T-cell (primary cell): ENCODE measurements at regions not wholly inside any gene's neighbourhood (a gene's known extent, or its start where the extent isn't known, plus 50 kb on each side); places are given as distances from the start of the nearest gene placed in this dataset.

Source experiments
- ATAC-seq, 4 experiments: fragments of 200-7000 bp in 3 of 4; fragments of 150-1000 bp in 1 of 4; cut with Tn5 transposase; replicated peaks in 1 of 4; 1 replicate in 3 of 4; 2 replicates in 1 of 4; pipeline ENCODE4 v1.10.0; 2021; ENCODE audit warnings: moderate library complexity in 3 of 4, mild to moderate bottlenecking in 2 of 4, moderate number of reproducible peaks in 1 of 4
- CTCF ChIA-PET, 2 donors: fragments of 300-600 bp; sonication (Branson Sonifier 250); formaldehyde crosslinking; loops; one replicate each; lab custom pipeline; 2022; ENCODE audit warnings: antibody characterized with exemption in 2 of 2; lab: Charles Lee
- POLR2A ChIA-PET, 2 donors: fragments of 300-600 bp; sonication (Branson Sonifier 250); formaldehyde crosslinking; loops; one replicate each; lab custom pipeline; 2022; ENCODE audit warnings: antibody characterized with exemption in 2 of 2; lab: Charles Lee
- DNase-seq, 35 experiments: peaks; one replicate each; pipeline versions ENCODE4 v3.0.0 to v3.0.0-alpha.2; 2013 to 2023
- H3K27ac ChIP-seq: one replicate; pipeline ENCODE4 v1.5.1; 2013; ENCODE audit warnings: low read length
- H3K27me3 ChIP-seq, 2 experiments: replicated peaks in 1 of 2; 1 replicate in 1 of 2; 2 replicates in 1 of 2; pipeline versions ENCODE4 v1.6.1 to v1.7.0; 2013; ENCODE audit warnings: low read length in 1 of 2, mixed read lengths in 1 of 2; ENCODE audit not compliant: control insufficient read depth in 2 of 2, insufficient read depth in 2 of 2; ENCODE audit errors: extremely low read depth in 1 of 2
- H3K36me3 ChIP-seq, 2 donors: 1 replicate in 1 of 2; 2 replicates in 1 of 2; pipeline versions ENCODE4 v1.6.1 to v1.7.0; 2013; ENCODE audit warnings: low read length in 1 of 2; ENCODE audit not compliant: control insufficient read depth in 2 of 2, insufficient read depth in 1 of 2; ENCODE audit errors: extremely low read depth in 1 of 2
- H3K4me1 ChIP-seq, 2 experiments: 1 replicate in 1 of 2; 2 replicates in 1 of 2; pipeline versions ENCODE4 v1.6.1 to v1.7.0; 2013; ENCODE audit warnings: low read length in 2 of 2, mixed read lengths in 1 of 2; ENCODE audit not compliant: insufficient read depth in 2 of 2, control insufficient read depth in 1 of 2; ENCODE audit errors: extremely low read depth in 1 of 2
- H3K4me3 ChIP-seq, 2 donors: 1 replicate in 1 of 2; 2 replicates in 1 of 2; pipeline versions ENCODE4 v1.5.1 to v1.7.0; 2013; ENCODE audit warnings: mild to moderate bottlenecking in 2 of 2, low read length in 1 of 2, moderate library complexity in 1 of 2; ENCODE audit not compliant: control insufficient read depth in 1 of 2; ENCODE audit errors: extremely low read depth in 1 of 2
- H3K9me3 ChIP-seq: 2 replicates; pipeline ENCODE4 v1.7.0; 2013
- H3K27ac Mint-ChIP-seq, 2 donors: one replicate each; pipeline ENCODE4 v1.8.0; 2020 to 2021; ENCODE audit warnings: mild to moderate bottlenecking in 2 of 2, mixed read lengths in 2 of 2
- H3K27me3 Mint-ChIP-seq, 2 donors: one replicate each; pipeline ENCODE4 v1.8.0; 2021 to 2022; ENCODE audit warnings: mixed read lengths in 2 of 2
- H3K36me3 Mint-ChIP-seq: one replicate; pipeline ENCODE4 v1.8.0; 2021; ENCODE audit warnings: mixed read lengths
- H3K4me1 Mint-ChIP-seq, 3 donors: one replicate each; pipeline ENCODE4 v1.8.0; 2020 to 2022; ENCODE audit warnings: mixed read lengths in 3 of 3, mild to moderate bottlenecking in 1 of 3
- H3K4me3 Mint-ChIP-seq, 3 donors: one replicate each; pipeline ENCODE4 v1.8.0; 2020 to 2022; ENCODE audit warnings: mild to moderate bottlenecking in 3 of 3, mixed read lengths in 3 of 3, moderate library complexity in 3 of 3
- H3K9me3 Mint-ChIP-seq, 3 donors: one replicate each; pipeline ENCODE4 v1.8.0; 2020 to 2022; ENCODE audit warnings: mixed read lengths in 3 of 3
- WGBS: methylation state at CpG from one replicate; pipeline ENCODE4 v1.1.5; 2013; ENCODE audit warnings: missing lambda C conversion rate; ENCODE audit not compliant: insufficient coverage; 5-methylcytosine and 5-hydroxymethylcytosine counted together

- Histone ChIP-seq H3K27ac (no peak overlapping the region), H3K4me3 (no peak overlapping the region), H3K4me1 (no peaks in the 10 kb centered on the region), H3K27me3 (no peaks in the 10 kb centered on the region), H3K36me3 (no peaks in the 10 kb centered on the region), H3K9me3 (no peaks in the 10 kb centered on the region)
- ChIA-PET POLR2A (no interaction called here), CTCF (no interaction called here)
- Mint-ChIP-seq H3K9me3 (peaks cover 3 to 9% (median 4%) of the 10 kb centered on the region in 3 donors), H3K36me3 (no peaks in the 10 kb centered on the region), H3K4me1 (no peaks in the 10 kb centered on the region), H3K4me3 (no peak overlapping the region), H3K27me3 (no peaks in the 10 kb centered on the region), H3K27ac (no peak overlapping the region)
- WGBS = 75% methylated on average over 2 of the region's 9 CpGs
- ATAC-seq (no peak), DNase-seq (no peak)
Observed at GRCh38 chrX:26722666-26723428, 506.9 kb downstream of the MAGEB5 start.

- H3K4me1 Mint-ChIP-seq = no peaks in the 10 kb centered on the region
- no CpG with 5 or more reads among the region's 3 CpGs for WGBS
- DNase-seq = no peak
Observed at GRCh38 chrX:26672571-26672970, 456.6 kb downstream of the MAGEB5 start.

GRCh38 chrX:26670521-26670920, 454.6 kb downstream of the MAGEB5 start:
- no peaks in the 10 kb centered on the region for H3K4me1 ChIP-seq
- no peaks in the 10 kb centered on the region for H3K27me3 Mint-ChIP-seq
- no peaks in the 10 kb centered on the region for H3K36me3 ChIP-seq
- ATAC-seq (no peak), DNase-seq (no peak)
- H3K9me3 ChIP-seq = no peaks in the 10 kb centered on the region
- CTCF ChIA-PET = no interaction called here
- H3K27ac Mint-ChIP-seq = no peak overlapping the region
- POLR2A ChIA-PET = no interaction called here
- no peak overlapping the region for H3K4me3 Mint-ChIP-seq
- H3K9me3 Mint-ChIP-seq = peaks cover 2 to 17% (median 12%) of the 10 kb centered on the region in 3 donors
- H3K4me3 ChIP-seq = no peak overlapping the region
- no peaks in the 10 kb centered on the region for H3K36me3 Mint-ChIP-seq
- no CpG with 5 or more reads among the region's 1 CpG for WGBS
- no peaks in the 10 kb centered on the region for H3K4me1 Mint-ChIP-seq
- no peak overlapping the region for H3K27ac ChIP-seq
- no peaks in the 10 kb centered on the region for H3K27me3 ChIP-seq

More at GRCh38 chrX:26672571-26672970, 456.6 kb downstream of the MAGEB5 start:
- Mint-ChIP-seq H3K27me3 (no peaks in the 10 kb centered on the region), H3K9me3 (peaks cover 2 to 20% (median 15%) of the 10 kb centered on the region in 3 donors), H3K4me3 (no peak overlapping the region), H3K27ac (no peak overlapping the region), H3K36me3 (no peaks in the 10 kb centered on the region)
- ChIA-PET CTCF (no interaction called here), POLR2A (no interaction called here)
- no peaks in the 10 kb centered on the region for H3K27me3 ChIP-seq
- ATAC-seq = no peak
- H3K9me3 ChIP-seq = no peaks in the 10 kb centered on the region
- H3K4me1 ChIP-seq = no peaks in the 10 kb centered on the region
- H3K36me3 ChIP-seq = no peaks in the 10 kb centered on the region
- H3K27ac ChIP-seq = no peak overlapping the region
- no peak overlapping the region for H3K4me3 ChIP-seq

GRCh38 chrX:26664919-26665318, 448.9 kb downstream of the MAGEB5 start:
- Mint-ChIP-seq H3K36me3 (no peaks in the 10 kb centered on the region), H3K27ac (no peak overlapping the region), H3K4me3 (no peak overlapping the region), H3K9me3 (peaks cover 0 to 12% (median 7%) of the 10 kb centered on the region in 3 donors), H3K4me1 (no peaks in the 10 kb centered on the region), H3K27me3 (no peaks in the 10 kb centered on the region)
- Histone ChIP-seq H3K9me3 (no peaks in the 10 kb centered on the region), H3K4me1 (no peaks in the 10 kb centered on the region), H3K27ac (no peak overlapping the region), H3K4me3 (no peak overlapping the region), H3K36me3 (no peaks in the 10 kb centered on the region), H3K27me3 (no peaks in the 10 kb centered on the region)
- ChIA-PET CTCF (no interaction called here), POLR2A (no interaction called here)
- DNase-seq (no peak), ATAC-seq (no peak)
- WGBS = no CpG with 5 or more reads among the region's 3 CpGs

GRCh38 chrX:26653050-26653449, 437.1 kb downstream of the MAGEB5 start:
- H3K36me3 ChIP-seq = no peaks in the 10 kb centered on the region
- H3K27ac ChIP-seq = no peak overlapping the region
- no peak for DNase-seq
- ATAC-seq = no peak
- WGBS = no CpG with 5 or more reads among the region's 2 CpGs
- H3K36me3 Mint-ChIP-seq = no peaks in the 10 kb centered on the region
- no peaks in the 10 kb centered on the region for H3K27me3 Mint-ChIP-seq
- no peaks in the 10 kb centered on the region for H3K4me1 ChIP-seq
- H3K9me3 Mint-ChIP-seq = peaks cover 0 to 7% (median 6%) of the 10 kb centered on the region in 3 donors
- no peak overlapping the region for H3K4me3 ChIP-seq
- POLR2A ChIA-PET = no interaction called here
- no peak overlapping the region for H3K27ac Mint-ChIP-seq
- H3K9me3 ChIP-seq = no peaks in the 10 kb centered on the region
- CTCF ChIA-PET = interaction anchor here in 1 of 2 donors (1.7 kb wide), 1 partner anchor 533 kb away, joined by 3 read pairs; no protein-coding TSS in a partner anchor
- no peak overlapping the region for H3K4me3 Mint-ChIP-seq
- no peaks in the 10 kb centered on the region for H3K27me3 ChIP-seq
- no peaks in the 10 kb centered on the region for H3K4me1 Mint-ChIP-seq

GRCh38 chrX:26651755-26652154, 435.8 kb downstream of the MAGEB5 start:
- Mint-ChIP-seq H3K4me3 (no peak overlapping the region), H3K36me3 (no peaks in the 10 kb centered on the region), H3K27me3 (no peaks in the 10 kb centered on the region), H3K9me3 (peaks cover 0 to 7% (median 6%) of the 10 kb centered on the region in 3 donors), H3K27ac (no peak overlapping the region), H3K4me1 (no peaks in the 10 kb centered on the region)
- H3K4me1 ChIP-seq = no peaks in the 10 kb centered on the region
- ChIA-PET POLR2A (no interaction called here), CTCF (interaction anchor here (0.6 to 1.7 kb wide), 5 partner anchors 23 to 1461 kb away, joined by 3 to 4 read pairs (median 3); no protein-coding TSS in a partner anchor)
- H3K36me3 ChIP-seq = no peaks in the 10 kb centered on the region
- no peaks in the 10 kb centered on the region for H3K9me3 ChIP-seq
- no peaks in the 10 kb centered on the region for H3K27me3 ChIP-seq
- ATAC-seq = no peak
- DNase-seq = no peak
- H3K4me3 ChIP-seq = no peak overlapping the region
- H3K27ac ChIP-seq = no peak overlapping the region
